Fibroblast of mammary gland (primary cell): ENCODE measurements at regions not wholly inside any gene's neighbourhood (a gene's known extent, or its start where the extent isn't known, plus 50 kb on each side); places are given as distances from the start of the nearest gene placed in this dataset.
A peak's percentile ranks its signal among the peaks of the same experiment; 100 is the strongest.
"Not testable (repeated sequence)": the region's sequence is repeated elsewhere in the genome, so short reads cannot be mapped to it uniquely, and the experiment has no call there.

ENCODE experiments used
- DNase-seq: peaks from one replicate; pipeline ENCODE4 v3.0.0-alpha.2; 2010; ENCODE audit warnings: low read depth
- H3K4me3 ChIP-seq: 2 replicates; pipeline ENCODE4 v1.5.1; 2011; ENCODE audit warnings: low read depth, mild to moderate bottlenecking, low read length, moderate library complexity; ENCODE audit not compliant: control insufficient read depth
- TF ChIP-seq, protein P1 (sequence below): conservative IDR thresholded peaks from 2 replicates; pipeline ENCODE4 v1.5.1; 2011; ENCODE audit warnings: low read depth, low read length, inconsistent platforms; ENCODE audit not compliant: control insufficient read depth, insufficient read depth

GRCh38 chr3:124057420-124057819 is 65.5 kb upstream of the ROPN1 start:
- DNase-seq, result peak; percentile 1
- H3K4me3 ChIP-seq, result no peak overlapping the region
- TF ChIP-seq, protein P1, sequence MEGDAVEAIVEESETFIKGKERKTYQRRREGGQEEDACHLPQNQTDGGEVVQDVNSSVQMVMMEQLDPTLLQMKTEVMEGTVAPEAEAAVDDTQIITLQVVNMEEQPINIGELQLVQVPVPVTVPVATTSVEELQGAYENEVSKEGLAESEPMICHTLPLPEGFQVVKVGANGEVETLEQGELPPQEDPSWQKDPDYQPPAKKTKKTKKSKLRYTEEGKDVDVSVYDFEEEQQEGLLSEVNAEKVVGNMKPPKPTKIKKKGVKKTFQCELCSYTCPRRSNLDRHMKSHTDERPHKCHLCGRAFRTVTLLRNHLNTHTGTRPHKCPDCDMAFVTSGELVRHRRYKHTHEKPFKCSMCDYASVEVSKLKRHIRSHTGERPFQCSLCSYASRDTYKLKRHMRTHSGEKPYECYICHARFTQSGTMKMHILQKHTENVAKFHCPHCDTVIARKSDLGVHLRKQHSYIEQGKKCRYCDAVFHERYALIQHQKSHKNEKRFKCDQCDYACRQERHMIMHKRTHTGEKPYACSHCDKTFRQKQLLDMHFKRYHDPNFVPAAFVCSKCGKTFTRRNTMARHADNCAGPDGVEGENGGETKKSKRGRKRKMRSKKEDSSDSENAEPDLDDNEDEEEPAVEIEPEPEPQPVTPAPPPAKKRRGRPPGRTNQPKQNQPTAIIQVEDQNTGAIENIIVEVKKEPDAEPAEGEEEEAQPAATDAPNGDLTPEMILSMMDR, result no peak

GRCh38 chr3:124059580-124059979 is 67.7 kb upstream of the ROPN1 start:
- DNase-seq, result peak; percentile 47
- no peak overlapping the region for H3K4me3 ChIP-seq
- TF ChIP-seq, protein P1, result no peak

DNA sequence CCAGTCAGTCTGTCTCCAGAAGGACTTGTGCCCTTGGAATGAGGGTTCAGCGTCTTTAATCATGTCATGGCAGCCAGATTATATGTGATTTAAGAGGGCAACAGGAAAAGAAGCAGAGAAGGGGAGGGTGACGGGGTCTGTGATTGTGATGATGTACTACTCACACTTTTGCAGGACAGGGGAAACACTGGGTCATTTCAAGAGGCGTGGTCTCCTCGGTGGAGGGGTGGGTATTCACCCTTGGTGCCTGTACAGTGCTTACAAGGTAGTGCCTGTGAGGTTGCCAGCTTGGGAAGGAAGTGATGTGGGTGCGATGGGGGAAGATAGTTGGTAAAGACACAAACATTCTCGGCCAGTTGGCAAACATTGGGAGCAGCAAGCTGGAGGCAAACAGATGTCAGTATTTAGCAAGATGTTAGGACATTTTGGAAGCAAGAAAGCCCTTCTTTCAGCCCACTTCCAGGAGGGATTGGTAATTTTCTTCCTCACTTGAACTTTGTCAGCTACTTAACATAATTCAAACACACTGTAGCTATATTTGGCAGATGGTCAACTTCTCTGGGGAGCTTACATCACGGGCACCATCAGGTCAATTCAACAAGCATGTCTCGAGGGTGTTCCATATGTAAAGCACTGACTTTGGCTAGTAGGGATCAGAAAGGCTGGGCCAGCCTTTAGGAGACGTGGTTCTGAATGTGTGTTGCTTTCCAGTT is 71.4 kb upstream of the ROPN1 start:
- TF ChIP-seq, protein P1, result no peak
- DNase-seq, result peak; percentile 47
- H3K4me3 ChIP-seq, result no peak overlapping the region

DNA sequence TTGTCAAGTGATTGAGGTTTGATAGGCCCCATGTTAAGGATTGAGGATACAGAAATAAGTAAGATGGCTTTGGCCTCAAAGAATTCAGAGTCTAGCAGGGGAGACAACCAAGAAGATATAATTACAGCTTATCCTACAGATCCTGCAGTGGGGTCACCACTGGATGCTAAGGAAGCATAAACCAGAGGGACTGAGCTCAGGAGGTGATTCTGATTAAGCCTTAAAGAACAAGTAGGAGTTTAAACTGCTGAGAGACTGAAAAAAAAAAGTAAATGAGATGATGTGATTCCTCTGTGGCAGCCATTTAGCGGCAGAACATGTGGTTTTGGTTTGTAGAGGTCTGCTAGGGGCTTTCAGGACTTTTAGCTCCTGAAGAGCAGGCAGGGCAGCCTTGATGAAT is 72.1 kb upstream of the ROPN1 start:
- H3K4me3 ChIP-seq, result no peak overlapping the region
- TF ChIP-seq, protein P1, result no peak
- DNase-seq, result no peak

GRCh38 chr3:124066543-124066942 is 74.6 kb upstream of the ROPN1 start:
- DNase-seq, H3K4me3 ChIP-seq: not testable (repeated sequence)

DNA sequence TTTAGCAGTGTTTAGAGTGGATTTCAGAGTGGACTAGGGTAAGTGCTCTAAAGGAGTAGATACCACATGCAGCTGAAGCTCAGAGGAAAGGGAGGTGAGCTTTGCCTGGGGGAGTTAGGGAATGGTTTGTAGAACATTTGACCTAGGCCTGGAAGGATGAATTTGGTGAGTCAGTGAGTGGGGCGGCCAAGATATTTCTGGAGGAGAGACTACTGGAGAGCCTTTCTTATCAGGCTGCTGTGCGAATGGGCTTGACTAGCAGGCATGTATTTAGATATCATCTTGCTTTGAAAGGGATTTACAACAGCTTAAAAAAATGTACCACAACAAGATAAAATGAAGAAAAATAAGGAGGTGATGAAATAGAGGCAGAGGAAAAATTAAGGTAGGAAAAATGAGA is 77.8 kb upstream of the ROPN1 start:
- H3K4me3 ChIP-seq, DNase-seq: not testable (repeated sequence)

- not testable (repeated sequence) for H3K4me3 ChIP-seq, DNase-seq
These were observed 83.2 kb upstream of the ROPN1 start for GRCh38 chr3:124075090-124075489.

DNA sequence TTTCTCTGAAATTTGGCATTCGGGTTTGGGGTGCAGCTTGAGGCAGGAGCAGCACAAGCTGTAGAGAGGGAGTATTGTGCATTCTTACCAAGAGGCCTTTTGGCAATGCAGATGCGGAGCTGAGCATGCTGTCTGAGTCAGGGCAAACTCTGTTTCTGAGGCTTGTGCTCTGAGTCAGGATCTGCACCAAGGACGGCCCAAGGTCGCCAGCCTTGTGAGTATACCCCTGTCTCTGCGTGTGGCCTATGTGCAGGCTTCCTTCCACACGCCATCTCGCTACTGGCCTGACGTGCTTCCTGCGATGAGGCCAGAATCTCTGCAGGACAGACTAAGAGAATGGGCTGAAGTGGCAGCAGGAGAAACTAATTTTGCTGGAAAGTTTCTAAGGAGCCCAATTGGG is 83.8 kb upstream of the ROPN1 start:
- peak; percentile 37 for DNase-seq
- no peak overlapping the region for H3K4me3 ChIP-seq
- TF ChIP-seq, protein P1, result no peak
